IMR-90 (cell line): ENCODE measurements at regions not wholly inside any gene's neighbourhood (a gene's known extent, or its start where the extent isn't known, plus 50 kb on each side); places are given as distances from the start of the nearest gene placed in this dataset.

Experiments used
- TF ChIP-seq, protein P1 (sequence below): conservative IDR thresholded peaks from 2 replicates; pipeline ENCODE4 v1.5.1; 2012; ENCODE audit warnings: mild to moderate bottlenecking, low read depth, low read length, improper control_type of control experiment
- TF ChIP-seq, protein P2 (sequence below): fragments of 150-350 bp; IDR thresholded peaks from 2 replicates; pipeline ENCODE4 v1.6.1; 2016; ENCODE audit warnings: low read depth, mild to moderate bottlenecking, low read length, moderate library complexity, borderline replicate concordance

DNA sequence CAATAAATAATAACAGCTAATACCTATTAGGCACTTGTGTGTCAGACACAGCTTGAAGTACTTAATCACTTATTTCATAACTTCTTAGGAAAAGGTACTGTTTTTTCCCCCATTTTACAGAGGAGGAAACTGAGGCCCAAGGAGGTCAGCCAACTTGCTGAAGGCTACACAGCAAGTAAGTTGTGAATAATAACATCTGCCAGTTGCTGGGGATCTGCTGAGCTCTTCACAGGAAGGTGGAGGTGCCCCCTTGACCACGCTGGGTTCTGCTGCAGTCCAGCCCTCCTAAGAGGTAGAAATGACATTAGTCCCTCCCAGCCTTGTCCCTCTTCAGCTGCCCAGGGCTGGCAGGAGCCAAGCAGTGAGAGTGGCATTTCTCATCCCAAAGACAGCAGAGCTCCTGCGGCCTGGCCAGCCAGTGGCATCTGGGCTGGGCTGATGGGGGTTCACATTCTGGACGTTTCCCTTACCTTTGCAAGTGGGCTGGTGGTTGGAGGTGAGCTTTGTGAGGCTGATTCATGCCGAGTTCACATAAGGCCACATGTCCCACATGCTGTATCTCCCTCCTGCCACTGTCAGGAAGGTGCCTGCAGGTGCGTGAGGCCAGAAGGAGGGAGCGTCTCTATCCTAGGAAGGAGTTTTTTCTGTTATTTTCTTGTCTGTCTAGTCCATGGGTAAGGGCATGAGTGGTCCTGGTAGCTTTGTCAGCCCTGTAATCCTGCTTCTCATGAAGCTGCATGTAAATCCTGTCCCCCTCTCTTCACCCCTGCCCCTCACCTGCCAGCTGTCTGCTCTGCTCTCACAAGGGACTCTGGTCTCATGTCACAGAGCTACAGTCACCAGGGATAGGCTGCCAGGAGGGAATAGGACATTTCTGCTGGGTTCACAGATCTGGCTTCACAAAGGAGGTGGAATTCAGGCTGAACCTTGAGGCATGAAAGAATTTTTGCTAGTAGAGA, 171.7 kb downstream of the MACROH2A1 start:
- TF ChIP-seq, protein P1, sequence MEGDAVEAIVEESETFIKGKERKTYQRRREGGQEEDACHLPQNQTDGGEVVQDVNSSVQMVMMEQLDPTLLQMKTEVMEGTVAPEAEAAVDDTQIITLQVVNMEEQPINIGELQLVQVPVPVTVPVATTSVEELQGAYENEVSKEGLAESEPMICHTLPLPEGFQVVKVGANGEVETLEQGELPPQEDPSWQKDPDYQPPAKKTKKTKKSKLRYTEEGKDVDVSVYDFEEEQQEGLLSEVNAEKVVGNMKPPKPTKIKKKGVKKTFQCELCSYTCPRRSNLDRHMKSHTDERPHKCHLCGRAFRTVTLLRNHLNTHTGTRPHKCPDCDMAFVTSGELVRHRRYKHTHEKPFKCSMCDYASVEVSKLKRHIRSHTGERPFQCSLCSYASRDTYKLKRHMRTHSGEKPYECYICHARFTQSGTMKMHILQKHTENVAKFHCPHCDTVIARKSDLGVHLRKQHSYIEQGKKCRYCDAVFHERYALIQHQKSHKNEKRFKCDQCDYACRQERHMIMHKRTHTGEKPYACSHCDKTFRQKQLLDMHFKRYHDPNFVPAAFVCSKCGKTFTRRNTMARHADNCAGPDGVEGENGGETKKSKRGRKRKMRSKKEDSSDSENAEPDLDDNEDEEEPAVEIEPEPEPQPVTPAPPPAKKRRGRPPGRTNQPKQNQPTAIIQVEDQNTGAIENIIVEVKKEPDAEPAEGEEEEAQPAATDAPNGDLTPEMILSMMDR: no peak
- TF ChIP-seq, protein P2, sequence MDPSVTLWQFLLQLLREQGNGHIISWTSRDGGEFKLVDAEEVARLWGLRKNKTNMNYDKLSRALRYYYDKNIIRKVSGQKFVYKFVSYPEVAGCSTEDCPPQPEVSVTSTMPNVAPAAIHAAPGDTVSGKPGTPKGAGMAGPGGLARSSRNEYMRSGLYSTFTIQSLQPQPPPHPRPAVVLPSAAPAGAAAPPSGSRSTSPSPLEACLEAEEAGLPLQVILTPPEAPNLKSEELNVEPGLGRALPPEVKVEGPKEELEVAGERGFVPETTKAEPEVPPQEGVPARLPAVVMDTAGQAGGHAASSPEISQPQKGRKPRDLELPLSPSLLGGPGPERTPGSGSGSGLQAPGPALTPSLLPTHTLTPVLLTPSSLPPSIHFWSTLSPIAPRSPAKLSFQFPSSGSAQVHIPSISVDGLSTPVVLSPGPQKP: no peak
